Karpas-422 (cell line): ENCODE measurements at regions not wholly inside any gene's neighbourhood (a gene's known extent, or its start where the extent isn't known, plus 50 kb on each side); places are given as distances from the start of the nearest gene placed in this dataset.

Experiments
- DNase-seq: peaks from one replicate; pipeline ENCODE4 v3.0.0-alpha.2; 2015
- H2AFZ ChIP-seq: fragments of 200-600 bp; sonication (generic); 2 replicates; pipeline ENCODE4 v1.6.1; 2014; ENCODE audit warnings: antibody characterized with exemption, low read length, mixed read lengths
- H3K27ac ChIP-seq: fragments of 200-600 bp; sonication (generic); 2 replicates; pipeline ENCODE4 v1.5.1; 2014; ENCODE audit warnings: mild to moderate bottlenecking, low read length, moderate library complexity
- H3K27me3 ChIP-seq: fragments of 200-600 bp; sonication (generic); 2 replicates; pipeline ENCODE4 v1.6.1; 2014; ENCODE audit warnings: low read length, mixed read lengths
- H3K36me3 ChIP-seq: fragments of 200-600 bp; sonication (generic); 2 replicates; pipeline ENCODE4 v1.6.1; 2014; ENCODE audit warnings: low read length, mixed read lengths; ENCODE audit not compliant: insufficient read depth
- H3K4me1 ChIP-seq: fragments of 200-600 bp; sonication (generic); 2 replicates; pipeline ENCODE4 v1.6.1; 2014; ENCODE audit warnings: mild to moderate bottlenecking, low read length, mixed read lengths
- H3K4me2 ChIP-seq: fragments of 200-600 bp; sonication (generic); 2 replicates; pipeline ENCODE4 v1.6.1; 2014; ENCODE audit warnings: low read length, low read depth, mild to moderate bottlenecking; ENCODE audit not compliant: poor library complexity, severe bottlenecking
- H3K4me3 ChIP-seq: fragments of 200-600 bp; sonication (generic); 2 replicates; pipeline ENCODE4 v1.5.1; 2014; ENCODE audit warnings: mild to moderate bottlenecking, antibody characterized with exemption, low read length, mixed read lengths
- H3K79me2 ChIP-seq: fragments of 200-600 bp; sonication (generic); 2 replicates; pipeline ENCODE4 v1.6.1; 2014; ENCODE audit warnings: mild to moderate bottlenecking, low read length, mixed read lengths
- H3K9ac ChIP-seq: fragments of 200-600 bp; sonication (generic); 2 replicates; pipeline ENCODE4 v1.6.0; 2014; ENCODE audit warnings: low read length
- H3K9me2 ChIP-seq: fragments of 200-600 bp; sonication (generic), shearing (Covaris generic); replicated peaks from 2 replicates; pipeline ENCODE4 v1.6.0; 2014; ENCODE audit warnings: mild to moderate bottlenecking, low read length, moderate library complexity; ENCODE audit not compliant: insufficient read depth
- H3K9me3 ChIP-seq: fragments of 300-700, 200-600 bp; sonication (generic); 2 replicates; pipeline ENCODE4 v1.6.1; 2014; ENCODE audit warnings: low read length, mixed read lengths
- H4K20me1 ChIP-seq: fragments of 200-600 bp; sonication (generic); 2 replicates; pipeline ENCODE4 v1.6.1; 2014; ENCODE audit warnings: mild to moderate bottlenecking, antibody characterized with exemption, low read length, low read depth; ENCODE audit not compliant: insufficient read depth

DNA sequence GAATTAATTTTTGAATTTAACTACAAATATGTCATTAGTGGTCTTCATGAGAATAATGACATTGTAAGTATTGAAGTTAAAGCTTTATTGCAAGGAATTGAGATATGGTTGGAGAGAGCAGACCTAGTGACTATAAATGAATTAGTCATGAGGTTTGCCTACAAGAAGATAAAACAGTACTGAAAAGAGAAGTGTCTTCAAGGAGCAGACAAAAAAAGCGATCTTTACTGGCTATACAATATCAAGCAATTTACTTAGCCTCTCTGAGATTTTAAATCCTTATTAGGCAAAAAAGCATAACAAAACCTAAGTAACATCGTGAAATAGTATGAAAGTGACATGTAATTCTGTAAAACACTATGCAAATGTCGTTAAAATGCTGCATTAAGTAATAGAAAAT is 435.1 kb upstream of the PCDH20 start:
- Histone ChIP-seq H3K9me2 (no peaks in the 10 kb centered on the region), H3K79me2 (no peaks in the 10 kb centered on the region), H2AFZ (no peak overlapping the region), H3K4me2 (no peak overlapping the region), H3K27ac (no peak overlapping the region), H3K9me3 (no peaks in the 10 kb centered on the region), H3K4me3 (no peak overlapping the region), H3K9ac (no peak overlapping the region), H3K4me1 (no peaks in the 10 kb centered on the region), H3K36me3 (no peaks in the 10 kb centered on the region), H4K20me1 (no peaks in the 10 kb centered on the region), H3K27me3 (no peaks in the 10 kb centered on the region)
- no peak for DNase-seq

DNA sequence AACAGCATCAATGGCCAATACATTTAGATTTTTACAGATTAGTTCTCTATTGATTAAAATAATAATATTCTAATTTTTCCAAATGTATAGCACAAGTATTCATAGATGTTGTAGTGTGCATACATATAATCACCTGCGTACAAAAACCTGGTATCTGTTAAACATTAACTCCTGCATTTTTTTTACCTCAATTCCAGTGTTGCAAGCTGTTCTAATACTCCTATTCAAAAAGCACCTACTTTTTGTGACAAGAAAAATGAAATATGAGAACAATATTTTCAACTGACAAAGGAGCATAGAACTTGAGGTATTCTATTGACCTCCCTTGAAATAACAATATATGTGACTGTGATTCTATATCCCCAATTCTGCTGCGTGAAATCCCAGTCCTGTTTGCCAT is 422.9 kb upstream of the PCDH20 start:
- H3K9me2 ChIP-seq = no peaks in the 10 kb centered on the region
- no peaks in the 10 kb centered on the region for H4K20me1 ChIP-seq
- H3K4me2 ChIP-seq = no peak overlapping the region
- H3K79me2 ChIP-seq = no peaks in the 10 kb centered on the region
- H3K27ac ChIP-seq = no peak overlapping the region
- H3K9me3 ChIP-seq = no peaks in the 10 kb centered on the region
- no peaks in the 10 kb centered on the region for H3K36me3 ChIP-seq
- H2AFZ ChIP-seq = no peak overlapping the region
- H3K9ac ChIP-seq = no peak overlapping the region
- H3K27me3 ChIP-seq = no peaks in the 10 kb centered on the region
- no peak overlapping the region for H3K4me3 ChIP-seq
- no peak for DNase-seq
- H3K4me1 ChIP-seq = no peaks in the 10 kb centered on the region

DNA sequence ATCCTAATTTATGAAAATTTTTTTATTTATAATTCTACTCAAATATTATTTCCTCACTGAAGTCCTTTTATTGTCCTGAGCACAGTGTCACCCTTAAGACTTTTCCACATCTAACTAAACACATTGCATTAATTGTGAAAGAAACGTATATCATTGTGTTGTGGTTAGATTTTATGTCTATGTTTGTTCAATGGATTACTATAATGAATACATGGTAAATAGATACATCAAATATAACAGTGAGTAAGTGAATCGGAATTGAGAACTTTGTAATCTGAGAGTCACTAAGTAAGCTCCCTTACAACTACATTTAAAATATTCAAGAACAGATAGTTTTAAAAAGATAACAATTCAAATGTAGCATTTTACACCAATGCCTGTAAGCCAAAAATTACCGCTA is 417.6 kb upstream of the PCDH20 start:
- H3K79me2 ChIP-seq = no peaks in the 10 kb centered on the region

DNA sequence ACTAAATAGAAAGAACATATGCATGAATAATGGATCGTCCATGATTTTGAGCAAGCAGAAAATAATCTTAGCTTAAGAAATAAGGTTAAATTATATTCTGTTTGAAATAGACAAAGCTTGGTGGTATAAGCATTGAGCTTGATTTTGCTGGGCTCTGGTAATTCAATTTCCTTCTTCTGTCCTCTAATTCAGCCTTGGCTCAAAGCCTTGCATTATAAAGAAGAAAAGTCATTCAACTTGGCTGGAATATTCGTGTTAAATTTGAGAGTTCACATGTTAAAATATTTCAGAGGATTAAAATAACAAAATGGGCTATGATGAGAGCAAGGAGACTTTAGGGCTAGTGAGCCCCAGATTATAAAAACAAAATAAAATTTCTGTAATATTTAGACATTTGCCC is 415.4 kb upstream of the PCDH20 start:
- no peak overlapping the region for H2AFZ ChIP-seq
- no peak overlapping the region for H3K4me2 ChIP-seq
- no peak for DNase-seq
- H3K9me2 ChIP-seq = no peaks in the 10 kb centered on the region
- H3K9me3 ChIP-seq = no peaks in the 10 kb centered on the region
- H3K4me1 ChIP-seq = no peaks in the 10 kb centered on the region
- H3K79me2 ChIP-seq = no peaks in the 10 kb centered on the region
- no peaks in the 10 kb centered on the region for H3K27me3 ChIP-seq
- no peaks in the 10 kb centered on the region for H3K36me3 ChIP-seq
- no peak overlapping the region for H3K27ac ChIP-seq
- no peak overlapping the region for H3K9ac ChIP-seq
- no peaks in the 10 kb centered on the region for H4K20me1 ChIP-seq
- H3K4me3 ChIP-seq = no peak overlapping the region

More for the DNA sequence above, 417.6 kb upstream of the PCDH20 start:
- Histone ChIP-seq H3K36me3 (no peaks in the 10 kb centered on the region), H4K20me1 (no peaks in the 10 kb centered on the region), H3K4me1 (no peaks in the 10 kb centered on the region), H3K4me3 (no peak overlapping the region), H2AFZ (no peak overlapping the region), H3K9me3 (no peaks in the 10 kb centered on the region), H3K27me3 (no peaks in the 10 kb centered on the region), H3K9ac (no peak overlapping the region), H3K27ac (no peak overlapping the region), H3K9me2 (no peaks in the 10 kb centered on the region), H3K4me2 (no peak overlapping the region)
- no peak for DNase-seq

DNA sequence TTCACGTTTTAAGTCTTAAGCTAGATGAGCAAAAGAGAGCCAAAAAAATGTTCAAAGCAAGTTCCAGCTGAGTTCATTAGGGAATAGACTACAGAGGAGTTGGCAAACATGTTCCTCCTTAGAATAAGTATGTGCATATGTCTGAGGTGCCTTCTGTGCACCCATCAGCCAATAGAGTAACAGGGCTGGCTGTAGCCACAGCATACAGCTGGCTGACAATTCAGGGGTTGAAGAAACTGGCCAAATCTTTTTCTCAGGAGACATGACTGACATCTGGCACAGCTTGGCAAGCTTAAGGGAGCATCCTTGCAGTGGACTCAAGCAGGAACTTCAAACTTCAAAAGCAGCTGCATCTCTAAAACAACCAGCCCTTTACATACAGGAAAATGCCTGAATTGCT is 414.8 kb upstream of the PCDH20 start:
- Histone ChIP-seq H3K36me3 (no peaks in the 10 kb centered on the region), H3K4me1 (no peaks in the 10 kb centered on the region), H4K20me1 (no peaks in the 10 kb centered on the region), H3K79me2 (no peaks in the 10 kb centered on the region), H2AFZ (no peak overlapping the region), H3K4me2 (no peak overlapping the region), H3K9ac (no peak overlapping the region), H3K9me3 (no peaks in the 10 kb centered on the region), H3K27ac (no peak overlapping the region), H3K27me3 (no peaks in the 10 kb centered on the region), H3K4me3 (no peak overlapping the region), H3K9me2 (no peaks in the 10 kb centered on the region)
- DNase-seq = no peak

DNA sequence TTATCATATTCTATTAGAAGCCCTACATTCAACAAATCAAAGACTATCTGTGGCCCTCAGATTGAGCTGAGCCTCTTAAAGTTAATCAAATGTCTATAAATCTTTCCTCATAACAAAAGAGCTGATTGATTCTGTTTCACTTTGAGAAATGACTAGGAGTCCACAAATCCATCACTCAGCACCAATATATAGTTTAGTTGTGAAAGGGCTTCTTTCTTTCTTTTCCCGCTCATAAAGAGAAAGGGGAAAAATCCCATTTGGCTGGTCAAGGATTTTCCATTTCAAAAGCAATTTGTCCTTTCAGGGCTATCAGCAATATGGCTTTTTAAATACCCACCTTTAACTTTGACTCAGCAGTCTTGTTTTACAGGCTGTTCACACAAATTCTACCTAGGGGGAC is 408.5 kb upstream of the PCDH20 start:
- H3K36me3 ChIP-seq = no peaks in the 10 kb centered on the region
- no peaks in the 10 kb centered on the region for H3K9me2 ChIP-seq
- no peak overlapping the region for H3K4me3 ChIP-seq
- H3K9me3 ChIP-seq = no peaks in the 10 kb centered on the region
- DNase-seq = no peak
- H3K79me2 ChIP-seq = no peaks in the 10 kb centered on the region
- no peak overlapping the region for H3K27ac ChIP-seq
- H3K9ac ChIP-seq = no peak overlapping the region
- H3K27me3 ChIP-seq = no peaks in the 10 kb centered on the region
- no peaks in the 10 kb centered on the region for H4K20me1 ChIP-seq
- H3K4me2 ChIP-seq = no peak overlapping the region
- no peaks in the 10 kb centered on the region for H3K4me1 ChIP-seq
- no peak overlapping the region for H2AFZ ChIP-seq

DNA sequence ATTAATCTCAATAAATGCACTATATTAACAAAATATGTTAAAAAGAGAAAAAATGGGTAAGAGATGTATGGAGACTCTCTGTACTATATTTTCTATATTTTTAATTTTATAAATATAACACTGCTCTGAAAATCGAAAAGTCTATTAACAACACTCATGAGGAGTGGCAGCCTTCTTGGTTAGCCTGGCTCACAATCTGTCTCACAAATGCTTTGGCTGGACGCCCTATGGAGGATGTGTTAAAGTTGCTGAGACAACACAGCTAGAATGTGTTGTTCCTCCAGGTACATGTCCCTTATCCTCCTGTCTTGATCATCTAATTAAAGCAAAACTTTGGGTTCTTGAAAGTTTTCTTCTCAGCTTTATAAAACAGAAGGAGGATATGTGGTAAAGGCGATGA is 396.6 kb upstream of the PCDH20 start:
- Histone ChIP-seq H3K27me3 (no peaks in the 10 kb centered on the region), H3K9me2 (no peaks in the 10 kb centered on the region), H3K79me2 (no peaks in the 10 kb centered on the region), H3K4me1 (no peaks in the 10 kb centered on the region), H3K9me3 (no peaks in the 10 kb centered on the region), H3K36me3 (no peaks in the 10 kb centered on the region), H3K4me3 (no peak overlapping the region), H2AFZ (no peak overlapping the region), H3K9ac (no peak overlapping the region), H4K20me1 (no peaks in the 10 kb centered on the region), H3K4me2 (no peak overlapping the region), H3K27ac (no peak overlapping the region)
- no peak for DNase-seq

DNA sequence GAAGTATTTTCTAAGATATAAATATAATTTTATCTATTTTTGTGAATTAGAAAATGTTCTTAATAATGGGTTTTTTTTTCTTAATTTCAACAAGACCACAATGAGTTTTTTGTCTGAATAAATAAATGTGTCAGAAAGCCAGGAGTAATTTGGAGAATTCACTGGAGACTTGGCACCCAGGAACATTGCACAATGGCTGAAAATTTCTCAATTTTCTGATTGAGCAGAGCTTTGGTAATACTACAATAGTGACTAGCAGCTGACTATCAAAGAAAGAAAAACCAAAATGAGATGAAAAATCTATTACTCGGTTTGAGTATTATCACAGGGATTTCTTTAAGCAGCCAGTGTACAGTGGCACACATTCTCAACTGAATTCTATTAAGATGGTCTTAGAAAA is 394.4 kb upstream of the PCDH20 start:
- no peak overlapping the region for H3K9ac ChIP-seq
- H4K20me1 ChIP-seq = no peaks in the 10 kb centered on the region
- H3K4me2 ChIP-seq = no peak overlapping the region
- no peaks in the 10 kb centered on the region for H3K9me3 ChIP-seq
- H3K4me1 ChIP-seq = no peaks in the 10 kb centered on the region
- no peak overlapping the region for H2AFZ ChIP-seq
- no peaks in the 10 kb centered on the region for H3K79me2 ChIP-seq
- no peaks in the 10 kb centered on the region for H3K27me3 ChIP-seq
- no peak for DNase-seq
- H3K27ac ChIP-seq = no peak overlapping the region
- no peaks in the 10 kb centered on the region for H3K36me3 ChIP-seq
- no peak overlapping the region for H3K4me3 ChIP-seq
- no peaks in the 10 kb centered on the region for H3K9me2 ChIP-seq

DNA sequence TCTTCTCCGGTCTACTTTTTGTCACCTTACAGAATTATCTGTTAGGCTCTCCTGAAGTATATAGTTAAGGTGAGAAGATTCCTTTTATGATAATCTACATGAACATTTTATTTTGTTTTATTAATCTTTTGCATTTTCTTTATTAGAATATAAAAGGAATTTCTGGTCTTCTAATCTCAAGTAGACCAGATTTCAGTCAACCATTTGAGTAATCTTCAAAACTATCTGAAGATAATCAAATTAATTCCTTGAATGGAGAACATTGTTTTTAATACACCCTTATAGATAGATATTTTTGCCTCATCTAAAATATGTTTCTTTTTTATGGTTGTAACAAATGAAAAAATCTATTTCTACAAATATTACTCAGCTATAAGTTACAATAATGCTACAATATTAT is 381.7 kb upstream of the PCDH20 start:
- Histone ChIP-seq H2AFZ (no peak overlapping the region), H3K27me3 (no peaks in the 10 kb centered on the region), H3K9ac (no peak overlapping the region), H3K27ac (no peak overlapping the region), H3K9me2 (no peaks in the 10 kb centered on the region), H4K20me1 (no peaks in the 10 kb centered on the region), H3K36me3 (no peaks in the 10 kb centered on the region), H3K4me1 (no peaks in the 10 kb centered on the region), H3K79me2 (no peaks in the 10 kb centered on the region), H3K4me2 (no peak overlapping the region), H3K9me3 (no peaks in the 10 kb centered on the region), H3K4me3 (no peak overlapping the region)
- DNase-seq = no peak
